HEK293 (cell line): ENCODE measurements at regions not wholly inside any gene's neighbourhood (a gene's known extent, or its start where the extent isn't known, plus 50 kb on each side); places are given as distances from the start of the nearest gene placed in this dataset.

Source experiments
- ZNF391 ChIP-seq: fragments of 450-650 bp; formaldehyde crosslinking; IDR thresholded peaks from 2 replicates; pipeline ENCODE4 v1.5.1; 2016; ENCODE audit warnings: low read depth, missing biosample characterization, missing genetic modification characterization, borderline replicate concordance
- TF ChIP-seq, protein P1 (sequence below): fragments of 450-650 bp; formaldehyde crosslinking; optimal IDR thresholded peaks from 2 replicates; pipeline ENCODE3; 2016; ENCODE audit warnings: missing biosample characterization, mild to moderate bottlenecking, missing genetic modification characterization
- TF ChIP-seq, protein P2 (sequence below): fragments of 450-650 bp; formaldehyde crosslinking; IDR thresholded peaks from 2 replicates; pipeline ENCODE4 v1.5.1; 2016; ENCODE audit warnings: missing biosample characterization, missing genetic modification characterization

DNA sequence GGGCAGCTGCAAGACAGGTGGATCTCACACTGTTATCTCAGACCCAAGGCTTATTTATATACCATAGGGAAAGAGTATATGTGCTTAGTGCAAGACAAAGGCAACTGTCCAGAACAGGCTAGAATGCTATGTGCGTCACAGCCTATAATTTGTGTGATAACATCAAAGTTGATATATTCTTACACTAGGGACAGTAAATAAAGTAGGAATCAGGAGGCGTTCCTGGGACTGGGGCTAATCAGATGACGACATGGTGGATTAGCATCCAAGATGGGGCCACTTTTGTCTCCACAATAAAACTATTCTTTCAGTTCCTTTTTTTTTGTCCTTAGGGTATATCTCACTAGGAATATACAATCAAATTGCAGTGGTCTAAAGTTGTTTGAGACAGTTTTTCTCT is 54.9 kb upstream of the IER3 start:
- TF ChIP-seq, protein P1, sequence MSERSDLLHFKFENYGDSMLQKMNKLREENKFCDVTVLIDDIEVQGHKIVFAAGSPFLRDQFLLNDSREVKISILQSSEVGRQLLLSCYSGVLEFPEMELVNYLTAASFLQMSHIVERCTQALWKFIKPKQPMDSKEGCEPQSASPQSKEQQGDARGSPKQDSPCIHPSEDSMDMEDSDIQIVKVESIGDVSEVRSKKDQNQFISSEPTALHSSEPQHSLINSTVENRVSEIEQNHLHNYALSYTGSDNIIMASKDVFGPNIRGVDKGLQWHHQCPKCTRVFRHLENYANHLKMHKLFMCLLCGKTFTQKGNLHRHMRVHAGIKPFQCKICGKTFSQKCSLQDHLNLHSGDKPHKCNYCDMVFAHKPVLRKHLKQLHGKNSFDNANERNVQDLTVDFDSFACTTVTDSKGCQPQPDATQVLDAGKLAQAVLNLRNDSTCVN (tag by site-specific recombination): no peak
- TF ChIP-seq, protein P2, sequence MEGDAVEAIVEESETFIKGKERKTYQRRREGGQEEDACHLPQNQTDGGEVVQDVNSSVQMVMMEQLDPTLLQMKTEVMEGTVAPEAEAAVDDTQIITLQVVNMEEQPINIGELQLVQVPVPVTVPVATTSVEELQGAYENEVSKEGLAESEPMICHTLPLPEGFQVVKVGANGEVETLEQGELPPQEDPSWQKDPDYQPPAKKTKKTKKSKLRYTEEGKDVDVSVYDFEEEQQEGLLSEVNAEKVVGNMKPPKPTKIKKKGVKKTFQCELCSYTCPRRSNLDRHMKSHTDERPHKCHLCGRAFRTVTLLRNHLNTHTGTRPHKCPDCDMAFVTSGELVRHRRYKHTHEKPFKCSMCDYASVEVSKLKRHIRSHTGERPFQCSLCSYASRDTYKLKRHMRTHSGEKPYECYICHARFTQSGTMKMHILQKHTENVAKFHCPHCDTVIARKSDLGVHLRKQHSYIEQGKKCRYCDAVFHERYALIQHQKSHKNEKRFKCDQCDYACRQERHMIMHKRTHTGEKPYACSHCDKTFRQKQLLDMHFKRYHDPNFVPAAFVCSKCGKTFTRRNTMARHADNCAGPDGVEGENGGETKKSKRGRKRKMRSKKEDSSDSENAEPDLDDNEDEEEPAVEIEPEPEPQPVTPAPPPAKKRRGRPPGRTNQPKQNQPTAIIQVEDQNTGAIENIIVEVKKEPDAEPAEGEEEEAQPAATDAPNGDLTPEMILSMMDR (tag by site-specific recombination): no peak
- no peak for TF ChIP-seq ZNF391 (tag by site-specific recombination)
